ENCODE measurements at regions not wholly inside any gene's neighbourhood (a gene's known extent, or its start where the extent isn't known, plus 50 kb on each side); places are given as distances from the start of the nearest gene placed in this dataset.

DNA sequence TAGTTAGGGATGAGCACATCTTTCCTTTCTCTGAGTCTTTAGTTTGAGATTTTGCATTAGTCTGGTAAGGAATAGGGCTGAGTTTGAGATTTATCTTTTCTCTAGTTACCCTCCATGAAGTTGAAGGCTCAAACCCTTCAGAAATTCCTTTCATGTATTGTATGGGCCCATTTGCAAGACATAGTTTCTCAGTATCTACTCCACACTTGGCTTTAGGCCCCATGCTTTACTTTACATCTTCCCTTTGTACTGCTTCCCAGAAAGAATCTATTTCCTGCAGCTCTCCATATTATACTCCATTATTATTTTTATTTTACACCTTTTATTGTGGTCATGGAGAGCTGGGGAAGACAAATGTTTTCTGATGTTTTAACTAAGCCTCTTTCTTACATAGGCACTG lies 1038.2 kb downstream of the TECRL start:
- H3K9ac ChIP-seq (ENCODE audit: low read length) = no peak overlapping the region
- no peak overlapping the region for H3K18ac ChIP-seq (ENCODE audit: low read length)
- no peak overlapping the region for H2AFZ ChIP-seq (ENCODE audit: insufficient read depth, low read length, poor library complexity)
- H2BK12ac ChIP-seq (ENCODE audit: low read length) = no peak overlapping the region
- H3K14ac ChIP-seq (ENCODE audit: low read length) = no peak overlapping the region
- no peaks in the 10 kb centered on the region for H3K79me2 ChIP-seq (ENCODE audit: control insufficient read depth, insufficient read depth, low read length, poor library complexity)
- H3K27me3 ChIP-seq (ENCODE audit: insufficient read depth, low read length) = no peaks in the 10 kb centered on the region
- no peak overlapping the region for H4K12ac ChIP-seq (ENCODE audit: low read depth, low read length)
- no peaks in the 10 kb centered on the region for H3K4me1 ChIP-seq (ENCODE audit: control insufficient read depth in 1 of 2, insufficient read depth in 2 of 2, low read length in 2 of 2)
- no peak overlapping the region for H3K4ac ChIP-seq (ENCODE audit: low read depth, low read length)
- no peak overlapping the region for H3K23ac ChIP-seq (ENCODE audit: low read length)
- no peak for DNase-seq
- H2AK5ac ChIP-seq (ENCODE audit: low read length) = no peak overlapping the region
- H3K27ac ChIP-seq (ENCODE audit: low read depth, low read length) = no peak overlapping the region
- H3K9me3 ChIP-seq (ENCODE audit: insufficient read depth, low read depth, low read length) = no peaks in the 10 kb centered on the region
- H3K36me3 ChIP-seq (ENCODE audit: control insufficient read depth in 1 of 2, insufficient read depth in 2 of 2, low read length in 2 of 2) = no peaks in the 10 kb centered on the region
- H2BK120ac ChIP-seq (ENCODE audit: insufficient read depth, low read length, poor library complexity) = no peak overlapping the region
- no peak overlapping the region for H3K4me2 ChIP-seq (ENCODE audit: low read length)
- no peak overlapping the region for H3K4me3 ChIP-seq (ENCODE audit: low read depth, low read length)
- no peak overlapping the region for H2BK5ac ChIP-seq (ENCODE audit: low read depth, low read length, poor library complexity)
- no peak overlapping the region for H4K91ac ChIP-seq (ENCODE audit: low read depth, low read length)
- no peak overlapping the region for H4K8ac ChIP-seq (ENCODE audit: low read depth, low read length)
- H3K79me1 ChIP-seq (ENCODE audit: low read length) = no peaks in the 10 kb centered on the region

DNA sequence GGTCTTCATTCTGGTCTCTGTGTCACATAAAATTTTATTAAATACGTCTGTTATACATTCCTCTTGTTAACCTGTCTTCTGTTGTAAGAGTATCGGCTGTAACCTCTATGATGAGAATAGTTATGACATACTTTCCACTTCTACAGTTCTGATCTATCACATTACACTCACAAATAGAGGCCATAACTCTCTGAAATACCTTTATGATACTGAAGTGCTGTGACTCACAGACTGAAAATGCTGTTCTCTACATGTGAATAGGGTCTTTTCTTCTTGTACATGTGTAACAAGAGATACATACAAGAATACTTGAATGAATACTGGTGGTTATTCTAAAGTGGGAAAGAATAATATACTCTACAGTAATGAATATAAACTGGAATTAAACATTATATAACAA lies 1047.6 kb downstream of the TECRL start:
- Histone ChIP-seq H3K4ac (ENCODE audit: low read depth, low read length) (no peak overlapping the region), H3K36me3 (ENCODE audit: control insufficient read depth in 1 of 2, insufficient read depth in 2 of 2, low read length in 2 of 2) (no peaks in the 10 kb centered on the region), H3K18ac (ENCODE audit: low read length) (no peak overlapping the region), H3K4me3 (ENCODE audit: low read depth, low read length) (no peak overlapping the region), H4K12ac (ENCODE audit: low read depth, low read length) (no peak overlapping the region), H3K79me2 (ENCODE audit: control insufficient read depth, insufficient read depth, low read length, poor library complexity) (no peaks in the 10 kb centered on the region), H2BK5ac (ENCODE audit: low read depth, low read length, poor library complexity) (no peak overlapping the region), H4K8ac (ENCODE audit: low read depth, low read length) (no peak overlapping the region), H2BK12ac (ENCODE audit: low read length) (no peak overlapping the region), H3K9me3 (ENCODE audit: insufficient read depth, low read depth, low read length) (no peaks in the 10 kb centered on the region), H2BK120ac (ENCODE audit: insufficient read depth, low read length, poor library complexity) (no peak overlapping the region), H3K27ac (ENCODE audit: low read depth, low read length) (no peak overlapping the region), H3K9ac (ENCODE audit: low read length) (no peak overlapping the region), H3K14ac (ENCODE audit: low read length) (no peak overlapping the region), H3K4me2 (ENCODE audit: low read length) (no peak overlapping the region), H4K91ac (ENCODE audit: low read depth, low read length) (no peak overlapping the region), H2AK5ac (ENCODE audit: low read length) (no peak overlapping the region), H3K27me3 (ENCODE audit: insufficient read depth, low read length) (no peaks in the 10 kb centered on the region), H2AFZ (ENCODE audit: insufficient read depth, low read length, poor library complexity) (no peak overlapping the region), H3K79me1 (ENCODE audit: low read length) (no peaks in the 10 kb centered on the region), H3K4me1 (ENCODE audit: control insufficient read depth in 1 of 2, insufficient read depth in 2 of 2, low read length in 2 of 2) (no peaks in the 10 kb centered on the region), H3K23ac (ENCODE audit: low read length) (no peak overlapping the region)
- DNase-seq = peak in 1 of 2 donors; percentile 18
- WGBS (ENCODE audit: extremely low coverage, insufficient coverage, insufficient read length) = no CpG with 5 or more reads among the region's 2 CpGs

DNA sequence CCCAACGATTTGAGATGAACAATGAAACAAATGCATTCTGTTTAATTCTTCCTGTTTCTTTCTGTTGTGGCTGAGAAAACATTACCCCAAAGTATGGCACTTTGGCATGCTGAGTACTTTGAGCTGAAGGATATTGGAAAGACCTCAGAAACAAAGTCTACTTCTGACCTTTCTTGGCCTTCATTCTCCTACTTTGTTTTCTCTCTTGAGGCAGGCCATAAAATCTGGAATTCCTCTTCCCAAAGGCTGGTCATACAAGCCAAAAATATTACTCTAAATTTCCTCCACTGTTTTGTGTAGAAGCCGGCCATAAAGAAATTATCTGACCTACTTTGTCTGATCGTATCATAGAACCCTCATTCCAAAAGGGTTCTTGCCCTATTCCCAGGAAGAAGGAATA lies 1048.2 kb downstream of the TECRL start:
- no peak overlapping the region for H2AK5ac ChIP-seq (ENCODE audit: low read length)
- H3K9ac ChIP-seq (ENCODE audit: low read length) = no peak overlapping the region
- H2BK12ac ChIP-seq (ENCODE audit: low read length) = no peak overlapping the region
- H3K18ac ChIP-seq (ENCODE audit: low read length) = no peak overlapping the region
- no CpG with 5 or more reads among the region's 3 CpGs for WGBS (ENCODE audit: extremely low coverage, insufficient coverage, insufficient read length)
- H3K79me2 ChIP-seq (ENCODE audit: control insufficient read depth, insufficient read depth, low read length, poor library complexity) = no peaks in the 10 kb centered on the region
- no peak overlapping the region for H4K91ac ChIP-seq (ENCODE audit: low read depth, low read length)
- no peak overlapping the region for H4K8ac ChIP-seq (ENCODE audit: low read depth, low read length)
- H2BK120ac ChIP-seq (ENCODE audit: insufficient read depth, low read length, poor library complexity) = no peak overlapping the region
- no peak overlapping the region for H2AFZ ChIP-seq (ENCODE audit: insufficient read depth, low read length, poor library complexity)
- H3K4ac ChIP-seq (ENCODE audit: low read depth, low read length) = no peak overlapping the region
- no peak overlapping the region for H2BK5ac ChIP-seq (ENCODE audit: low read depth, low read length, poor library complexity)
- H3K4me1 ChIP-seq (ENCODE audit: control insufficient read depth in 1 of 2, insufficient read depth in 2 of 2, low read length in 2 of 2) = no peaks in the 10 kb centered on the region
- H4K12ac ChIP-seq (ENCODE audit: low read depth, low read length) = no peak overlapping the region
- no peak overlapping the region for H3K4me2 ChIP-seq (ENCODE audit: low read length)
- no peak overlapping the region for H3K4me3 ChIP-seq (ENCODE audit: low read depth, low read length)
- no peak overlapping the region for H3K14ac ChIP-seq (ENCODE audit: low read length)
- H3K36me3 ChIP-seq (ENCODE audit: control insufficient read depth in 1 of 2, insufficient read depth in 2 of 2, low read length in 2 of 2) = no peaks in the 10 kb centered on the region
- no peaks in the 10 kb centered on the region for H3K27me3 ChIP-seq (ENCODE audit: insufficient read depth, low read length)
- H3K27ac ChIP-seq (ENCODE audit: low read depth, low read length) = no peak overlapping the region
- no peak for DNase-seq
- H3K79me1 ChIP-seq (ENCODE audit: low read length) = no peaks in the 10 kb centered on the region
- no peaks in the 10 kb centered on the region for H3K9me3 ChIP-seq (ENCODE audit: insufficient read depth, low read depth, low read length)
- H3K23ac ChIP-seq (ENCODE audit: low read length) = no peak overlapping the region

DNA sequence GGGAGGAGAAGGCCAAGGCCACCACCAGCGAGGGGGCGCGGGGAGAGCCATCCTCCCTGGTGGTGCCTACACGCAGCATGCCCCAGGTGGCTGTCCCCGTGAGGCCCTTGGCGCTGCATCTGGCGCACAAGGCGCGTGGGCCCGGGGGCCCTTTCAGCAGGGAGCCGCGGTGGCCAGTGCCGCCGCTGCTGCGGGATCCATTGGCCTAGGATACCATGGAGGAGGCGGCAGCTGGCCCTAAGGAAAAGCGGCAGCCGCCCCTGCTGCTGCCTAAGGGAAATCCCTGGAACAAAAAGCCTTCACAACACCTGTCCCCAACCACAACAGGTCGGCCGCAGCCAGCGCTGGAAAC lies 1059.6 kb downstream of the TECRL start:
- Histone ChIP-seq H3K4me2 (ENCODE audit: low read length) (no peak overlapping the region), H3K9me3 (ENCODE audit: insufficient read depth, low read depth, low read length) (peaks cover 11% of the 10 kb centered on the region), H3K4me3 (ENCODE audit: low read depth, low read length) (no peak overlapping the region), H2AFZ (ENCODE audit: insufficient read depth, low read length, poor library complexity) (no peak overlapping the region), H2BK120ac (ENCODE audit: insufficient read depth, low read length, poor library complexity) (no peak overlapping the region), H3K23ac (ENCODE audit: low read length) (no peak overlapping the region), H3K14ac (ENCODE audit: low read length) (no peak overlapping the region), H3K9ac (ENCODE audit: low read length) (no peak overlapping the region), H3K79me1 (ENCODE audit: low read length) (no peaks in the 10 kb centered on the region), H3K4me1 (ENCODE audit: control insufficient read depth in 1 of 2, insufficient read depth in 2 of 2, low read length in 2 of 2) (no peaks in the 10 kb centered on the region), H3K36me3 (ENCODE audit: control insufficient read depth in 1 of 2, insufficient read depth in 2 of 2, low read length in 2 of 2) (no peaks in the 10 kb centered on the region), H4K91ac (ENCODE audit: low read depth, low read length) (no peak overlapping the region), H3K4ac (ENCODE audit: low read depth, low read length) (no peak overlapping the region), H2BK12ac (ENCODE audit: low read length) (no peak overlapping the region), H3K27me3 (ENCODE audit: insufficient read depth, low read length) (no peaks in the 10 kb centered on the region), H3K27ac (ENCODE audit: low read depth, low read length) (no peak overlapping the region), H4K12ac (ENCODE audit: low read depth, low read length) (no peak overlapping the region), H3K79me2 (ENCODE audit: control insufficient read depth, insufficient read depth, low read length, poor library complexity) (no peaks in the 10 kb centered on the region), H2BK5ac (ENCODE audit: low read depth, low read length, poor library complexity) (no peak overlapping the region), H3K18ac (ENCODE audit: low read length) (no peak overlapping the region), H4K8ac (ENCODE audit: low read depth, low read length) (no peak overlapping the region), H2AK5ac (ENCODE audit: low read length) (no peak overlapping the region)
- WGBS (ENCODE audit: extremely low coverage, insufficient coverage, insufficient read length) = no CpG with 5 or more reads among the region's 21 CpGs
- DNase-seq = no peak

Data from trophoblast cell (in vitro differentiated cells and primary cell).